Kidney glomerular epithelial cell (primary cell): ENCODE measurements at regions not wholly inside any gene's neighbourhood (a gene's known extent, or its start where the extent isn't known, plus 50 kb on each side); places are given as distances from the start of the nearest gene placed in this dataset.
"Not testable (repeated sequence)": the region's sequence is repeated elsewhere in the genome, so short reads cannot be mapped to it uniquely, and the experiment has no call there.

Experiments used
- DNase-seq: peaks from one replicate; lab custom pipeline; 2025; lab: John Stamatoyannopoulos, UW

DNA sequence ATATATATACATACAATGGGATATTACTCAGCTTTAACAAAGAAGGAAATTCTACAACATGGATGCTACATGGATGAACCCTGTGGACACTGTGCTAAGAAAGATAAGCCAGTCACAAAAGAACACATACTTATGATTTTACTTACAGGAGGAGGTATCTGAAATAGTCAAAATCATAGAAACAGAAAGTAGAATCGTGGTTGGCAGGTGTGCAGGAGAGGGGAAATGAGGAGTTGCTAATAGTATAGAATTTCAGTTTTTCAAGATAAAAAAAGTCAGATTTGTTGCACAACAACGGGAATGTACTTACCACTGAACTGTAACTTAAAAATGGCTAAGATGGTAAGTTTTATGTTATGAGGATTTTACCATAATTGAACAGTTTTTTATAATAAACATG is 706.3 kb downstream of the TFAP2A start:
- DNase-seq: no peak

DNA sequence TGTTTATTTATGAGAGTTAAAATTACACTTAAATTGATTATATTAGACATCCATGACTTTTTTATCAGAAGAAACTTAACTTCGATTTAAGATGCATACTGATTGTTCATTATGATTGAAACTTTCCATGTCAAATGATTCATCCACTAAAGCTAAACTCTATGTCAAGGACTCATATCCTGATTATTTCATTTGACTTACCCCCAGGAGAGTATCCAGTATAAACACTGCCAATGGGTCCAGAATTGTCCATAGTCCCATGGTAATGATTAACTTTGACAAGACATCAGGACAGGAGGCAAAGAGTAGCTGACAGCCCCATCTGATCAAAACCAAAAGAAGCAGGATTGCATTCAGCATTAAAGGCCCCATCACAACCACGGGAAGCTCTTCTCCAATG is 709.9 kb downstream of the TFAP2A start:
- peak; percentile 25 for DNase-seq

DNA sequence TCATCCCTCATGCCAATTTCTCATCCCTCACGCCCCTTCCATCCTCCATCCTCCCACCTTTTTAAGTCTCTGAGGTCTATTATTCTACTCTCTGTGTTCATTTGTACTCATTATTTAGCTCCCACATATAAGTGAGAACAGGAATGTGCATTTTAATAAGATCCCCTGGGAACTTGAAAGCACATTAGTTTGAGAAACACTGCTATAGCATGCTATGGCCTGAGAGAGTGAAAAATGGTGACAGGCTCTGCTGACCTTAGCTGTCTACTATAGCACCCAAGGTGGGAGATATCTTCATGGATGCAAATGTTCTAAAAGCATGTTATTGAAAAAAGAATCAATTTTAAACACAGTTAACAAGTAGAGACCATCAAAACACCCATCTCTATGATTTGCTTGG is 712.0 kb downstream of the TFAP2A start:
- no peak for DNase-seq

DNA sequence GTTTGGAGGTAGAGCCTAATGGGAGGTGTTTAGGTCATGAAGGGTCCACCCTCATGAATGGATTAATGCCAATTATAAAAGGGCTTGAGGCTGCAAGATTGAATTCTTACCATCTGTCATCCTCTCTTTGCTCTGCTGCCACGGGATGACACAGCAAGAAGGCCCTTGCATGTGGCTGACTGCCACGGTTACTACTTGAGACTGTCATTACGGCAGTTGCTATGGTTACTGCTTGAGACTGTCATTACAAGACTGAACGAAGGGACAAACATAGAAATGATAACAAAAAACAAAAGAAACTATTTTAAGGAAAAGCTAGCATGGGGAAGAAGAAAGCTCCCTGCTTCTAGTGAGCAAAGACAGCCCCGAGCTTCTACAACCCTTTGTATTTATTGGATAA is 715.0 kb downstream of the TFAP2A start:
- DNase-seq: no peak

DNA sequence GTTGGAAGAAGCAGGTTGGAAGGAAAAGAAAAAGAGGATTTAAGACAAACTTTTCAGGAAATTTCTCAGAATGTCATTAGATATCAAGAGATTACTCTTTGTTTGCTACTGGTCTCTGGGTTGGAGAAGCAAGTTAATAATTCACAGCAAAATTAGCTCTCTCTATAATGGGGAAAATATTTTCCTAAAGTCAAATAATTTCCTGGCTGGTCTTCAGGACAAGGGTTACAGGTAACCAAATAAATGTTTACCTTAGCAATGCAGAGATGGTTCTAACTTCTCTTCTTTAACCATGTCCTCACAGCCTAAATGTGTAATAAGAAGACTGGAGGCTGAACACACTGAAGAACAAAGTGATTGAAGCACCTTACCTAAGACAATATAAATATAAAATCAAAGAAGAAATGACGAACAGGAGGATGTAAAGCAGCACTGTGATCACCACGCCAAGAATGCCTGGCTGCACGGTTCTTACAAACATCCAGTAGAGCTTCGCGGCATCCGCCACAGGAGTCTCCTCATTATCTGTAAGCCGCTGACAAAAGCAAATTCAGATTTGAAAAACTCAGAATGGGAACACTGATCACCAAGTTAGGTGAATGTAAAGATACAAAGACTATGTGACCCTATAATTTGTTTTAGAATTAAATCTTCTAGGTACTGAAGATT is 717.5 kb downstream of the TFAP2A start:
- no peak for DNase-seq

DNA sequence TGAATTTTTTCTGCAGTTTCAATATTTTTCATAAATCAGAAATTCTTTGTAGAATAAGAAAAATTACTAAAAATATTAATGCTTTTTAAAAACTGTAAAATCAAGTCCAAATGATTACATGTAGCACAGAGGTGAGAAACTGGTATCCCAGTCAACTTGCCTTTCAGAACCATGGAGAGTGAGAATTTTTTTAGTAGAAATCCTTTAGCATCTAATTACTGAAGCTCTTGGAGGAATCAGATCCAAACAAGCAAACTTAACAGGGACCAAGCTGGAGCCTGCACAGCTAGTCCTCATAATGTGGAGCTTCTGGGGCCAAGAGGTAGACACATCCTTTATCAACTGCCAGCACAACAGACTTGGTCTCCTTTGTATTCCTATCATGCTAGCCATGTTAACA is 724.5 kb downstream of the TFAP2A start:
- no peak for DNase-seq

DNA sequence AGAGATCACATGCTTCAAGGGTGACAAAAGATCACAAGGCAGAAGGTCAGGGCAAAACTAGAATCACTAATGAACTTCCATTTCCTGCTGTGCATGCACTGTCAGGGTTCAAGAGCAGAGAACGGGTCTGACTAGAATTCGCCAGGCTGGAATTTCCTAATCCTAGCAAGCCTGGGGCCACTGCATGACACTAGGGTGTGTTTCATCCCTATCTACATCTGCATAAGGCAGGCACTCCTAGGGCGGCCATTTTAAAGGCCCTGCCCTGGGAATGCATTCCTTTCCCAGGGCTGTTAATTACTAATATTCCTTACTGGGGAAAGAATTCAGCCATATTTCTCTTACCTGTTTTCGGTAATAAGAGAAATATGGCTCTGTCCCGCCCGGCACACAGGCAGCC is 734.1 kb downstream of the TFAP2A start:
- DNase-seq: not testable (repeated sequence)

DNA sequence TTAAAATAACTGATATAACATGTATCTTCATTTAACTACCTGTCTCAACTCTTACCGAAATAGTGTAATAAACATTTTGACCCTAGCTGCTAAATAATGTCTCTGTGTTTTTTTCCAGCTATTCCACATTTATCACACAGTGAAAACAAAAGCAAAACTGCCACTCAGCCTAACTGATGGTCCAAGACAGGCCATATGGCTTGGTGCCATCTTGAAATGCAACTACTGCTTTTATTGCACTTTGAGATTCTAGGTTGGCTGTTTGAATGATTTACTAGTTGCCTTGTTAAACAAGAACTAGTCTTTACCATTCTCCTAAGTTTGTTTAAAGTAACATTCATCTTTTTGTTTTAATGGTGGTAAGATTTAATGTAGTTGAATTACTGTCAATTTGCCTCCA is 739.8 kb downstream of the TFAP2A start:
- DNase-seq: no peak

DNA sequence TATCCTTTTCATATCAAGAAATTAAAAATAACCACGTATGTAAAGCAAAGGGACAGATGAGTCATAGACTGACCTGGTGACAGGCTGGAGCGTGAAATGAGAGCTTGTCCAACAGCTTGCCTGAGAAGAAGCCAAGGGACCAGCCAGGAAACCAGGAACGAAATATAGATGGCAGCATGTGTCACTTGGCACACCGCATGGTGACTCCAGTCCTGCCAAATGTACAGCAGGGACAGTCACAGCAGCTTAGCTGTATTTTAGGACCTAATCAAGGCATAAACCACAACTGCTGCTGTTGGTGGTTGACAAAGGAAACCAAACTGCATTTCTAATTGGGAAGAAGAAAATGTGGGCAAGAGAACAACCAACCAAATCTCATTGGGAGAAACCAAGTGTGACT is 755.0 kb downstream of the TFAP2A start:
- no peak for DNase-seq

DNA sequence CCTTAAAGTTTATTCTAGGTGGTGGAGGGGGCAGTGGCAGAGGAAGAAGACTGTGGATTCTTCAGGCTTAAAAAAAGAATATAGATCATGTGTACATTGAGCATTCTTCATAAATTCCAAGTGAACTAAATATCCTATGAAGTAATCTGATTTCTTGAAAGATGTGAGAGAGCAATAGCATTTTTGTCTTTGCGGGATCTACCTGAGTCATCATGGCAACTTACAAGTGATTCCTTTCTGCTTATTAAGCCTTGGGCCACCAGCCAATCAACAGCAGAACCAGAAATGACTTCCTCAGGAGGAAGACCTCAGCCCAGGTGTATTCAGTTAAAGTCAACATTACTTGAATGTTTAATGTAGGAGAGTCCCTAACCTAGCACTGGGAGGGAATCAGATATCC is 756.9 kb downstream of the TFAP2A start:
- DNase-seq: peak; percentile 4

DNA sequence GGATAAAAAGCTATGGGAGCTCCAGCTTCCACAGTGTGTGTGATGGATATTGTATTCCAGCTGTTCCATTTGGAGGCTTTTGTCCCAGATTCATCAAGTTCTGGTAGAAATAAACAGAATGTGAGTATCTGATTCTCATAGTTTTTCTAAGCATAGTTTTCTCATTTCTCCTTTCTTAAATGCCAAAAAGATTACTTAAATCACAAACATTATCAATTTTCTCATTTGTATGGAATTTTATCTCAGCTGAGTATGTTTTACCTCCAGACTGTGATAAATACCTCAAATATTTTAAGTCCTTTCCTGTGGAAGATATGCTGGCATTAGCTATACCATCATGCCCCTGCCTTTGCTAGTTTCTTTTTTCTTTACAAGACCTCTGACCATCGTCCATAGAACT is 767.3 kb downstream of the TFAP2A start:
- DNase-seq: no peak

DNA sequence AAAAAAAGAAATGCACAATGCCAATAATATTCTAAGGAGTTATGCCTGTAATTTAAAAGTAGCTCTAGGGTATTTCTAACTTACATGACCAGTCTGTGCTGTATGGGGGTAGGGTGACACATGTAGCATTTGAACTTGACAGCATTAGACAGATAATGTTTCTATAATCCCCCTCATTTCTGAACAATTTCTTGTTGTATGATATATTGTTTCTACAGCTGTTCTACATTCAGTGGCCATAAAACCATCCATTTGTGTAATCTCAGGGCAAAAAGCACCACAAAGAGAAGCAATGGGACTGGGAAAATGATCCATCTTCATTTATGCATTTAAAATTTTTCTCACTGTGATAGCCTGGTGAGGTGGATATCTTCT is 767.8 kb downstream of the TFAP2A start:
- DNase-seq: no peak

DNA sequence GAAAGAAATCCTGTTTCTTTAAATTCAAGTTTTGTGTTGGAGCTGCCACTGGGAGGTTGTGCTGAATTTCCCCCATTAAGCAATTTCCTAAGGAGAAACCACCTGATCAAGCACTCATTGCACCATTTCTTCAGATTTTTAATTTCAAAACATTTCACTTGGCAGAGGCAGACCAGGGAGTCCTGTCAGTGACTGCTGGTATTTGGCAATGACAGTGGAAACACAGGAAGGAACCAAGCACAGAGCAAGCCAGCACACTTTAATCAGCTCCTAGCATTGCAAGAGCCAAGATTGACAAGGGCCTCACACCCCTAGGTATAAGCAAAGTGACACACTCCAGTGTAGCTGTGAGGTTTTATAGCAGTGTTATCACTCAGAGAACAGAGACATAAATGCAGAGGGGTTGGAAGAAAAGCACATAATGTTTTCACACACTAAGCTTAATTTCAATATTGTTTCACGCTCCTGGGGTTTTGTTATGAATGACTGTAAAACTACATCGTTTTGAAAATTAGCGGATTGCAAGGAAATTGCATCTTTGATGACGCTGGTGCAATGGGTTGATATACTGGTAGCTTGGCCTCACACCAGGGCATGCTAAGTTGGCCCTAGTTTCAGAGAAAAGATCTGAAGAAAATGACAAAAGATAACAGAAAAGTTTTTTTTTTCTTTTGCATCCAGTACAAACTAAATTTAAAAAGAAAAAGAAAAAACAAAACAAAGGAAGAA is 768.4 kb downstream of the TFAP2A start:
- DNase-seq: no peak

DNA sequence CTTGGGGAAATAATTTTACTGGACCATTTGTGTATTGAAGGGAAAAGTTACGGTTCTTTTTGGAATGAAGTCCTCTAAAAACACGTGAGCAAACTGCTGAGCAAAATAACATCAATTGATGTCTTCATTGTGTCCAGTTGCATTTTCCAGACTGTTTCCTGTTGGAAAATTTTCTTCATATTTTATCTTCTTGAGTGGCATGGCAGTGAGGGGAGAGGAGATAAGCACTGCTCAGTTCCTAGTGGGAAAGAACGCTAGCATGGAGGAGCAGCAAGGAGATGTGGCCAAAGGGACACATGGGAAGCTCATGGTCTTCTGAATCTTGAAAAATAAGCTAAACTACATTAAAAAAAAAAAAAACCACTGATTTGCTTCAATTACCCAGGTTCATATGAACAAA is 776.0 kb downstream of the TFAP2A start:
- no peak for DNase-seq

DNA sequence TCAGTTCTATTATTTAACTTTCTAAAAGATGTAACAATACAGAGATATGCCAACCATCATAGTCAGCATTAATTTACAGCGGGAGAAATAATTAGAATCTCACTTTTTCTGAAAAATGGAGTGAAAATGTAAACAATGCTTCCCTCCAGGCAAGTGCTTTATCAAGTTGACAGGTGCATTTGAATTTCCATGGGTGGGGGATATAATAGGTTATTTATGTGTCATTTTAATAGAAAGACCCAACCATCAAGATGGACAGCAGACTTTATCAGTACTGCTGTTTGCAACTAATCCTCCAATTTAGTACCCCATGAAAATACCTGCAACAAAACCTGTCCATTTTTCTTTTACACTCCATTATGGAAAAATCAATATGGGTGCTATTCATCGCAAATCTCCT is 780.1 kb downstream of the TFAP2A start:
- no peak for DNase-seq

DNA sequence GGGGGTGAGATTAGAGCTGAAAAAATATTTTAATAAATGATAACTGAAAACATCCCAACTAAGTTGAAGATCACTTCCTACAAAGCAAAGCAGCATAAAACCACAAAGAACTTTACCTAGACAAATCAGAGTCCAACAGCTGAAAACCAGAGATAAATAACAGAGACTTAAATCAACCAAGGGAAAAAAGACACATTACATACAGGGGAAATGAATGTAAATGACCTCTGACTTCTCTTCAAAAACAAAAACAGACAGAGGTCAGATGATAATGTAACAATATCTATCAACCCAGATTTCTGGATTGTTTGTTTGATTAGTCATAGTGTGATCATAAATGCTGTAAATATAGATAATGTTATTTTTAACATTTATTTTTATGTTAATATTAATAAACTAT is 782.8 kb downstream of the TFAP2A start:
- DNase-seq: no peak

DNA sequence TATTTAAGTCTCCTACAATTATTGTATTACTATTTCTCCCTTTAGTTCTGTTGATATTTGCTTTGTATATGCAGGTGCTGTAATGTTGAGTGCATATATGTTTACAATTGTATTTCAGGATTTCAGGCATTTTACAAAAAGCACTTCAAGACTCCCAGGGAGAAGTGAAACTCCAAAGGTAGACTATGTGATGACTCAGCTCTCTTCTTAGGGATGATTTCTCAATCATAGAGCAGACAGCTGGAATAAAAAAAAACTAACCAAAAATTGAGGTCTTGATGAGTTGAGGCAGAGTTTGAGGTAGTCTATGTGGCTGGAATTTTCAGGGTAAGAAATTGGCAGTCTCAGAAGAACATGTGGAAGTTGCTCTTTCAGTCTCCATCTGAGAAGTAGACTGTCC is 786.1 kb downstream of the TFAP2A start:
- DNase-seq: no peak

DNA sequence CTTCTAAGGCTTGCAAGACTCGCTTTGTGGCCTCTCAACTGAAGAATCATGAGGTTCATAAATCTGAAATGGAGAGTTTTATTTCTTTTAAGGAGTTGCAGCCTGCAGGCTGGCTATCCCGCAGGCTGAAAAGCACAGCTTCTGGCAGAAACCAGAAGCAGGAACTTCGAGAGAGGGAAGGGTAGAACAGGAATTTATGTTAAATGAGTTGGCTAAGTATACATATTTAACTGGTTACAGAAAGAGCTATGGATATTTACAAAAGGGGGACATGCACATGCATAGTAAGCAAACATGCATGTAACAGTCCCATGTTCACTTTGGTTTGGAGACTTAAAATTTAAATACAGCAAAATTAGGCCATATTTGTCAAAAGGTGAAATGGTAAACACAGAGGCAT is 787.0 kb downstream of the TFAP2A start:
- DNase-seq: no peak

DNA sequence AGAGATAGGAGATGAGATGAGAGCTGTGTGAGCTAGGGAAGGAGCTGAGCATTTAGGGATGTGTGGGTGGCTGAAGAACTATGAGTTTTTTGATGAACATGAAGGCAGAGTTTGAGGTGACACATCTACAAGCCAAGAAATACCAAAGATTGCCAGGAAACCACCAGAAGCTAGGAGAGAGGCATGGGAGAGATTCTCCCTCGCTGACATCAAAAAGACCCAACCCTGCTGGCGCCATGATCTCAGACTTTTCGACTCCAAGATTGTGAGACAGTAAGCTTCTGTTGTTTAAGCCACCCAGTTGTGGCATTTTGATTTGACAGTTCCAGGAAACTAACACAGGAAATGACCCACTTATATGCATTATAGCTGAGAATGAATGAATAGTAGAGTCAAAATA is 790.9 kb downstream of the TFAP2A start:
- no peak for DNase-seq

DNA sequence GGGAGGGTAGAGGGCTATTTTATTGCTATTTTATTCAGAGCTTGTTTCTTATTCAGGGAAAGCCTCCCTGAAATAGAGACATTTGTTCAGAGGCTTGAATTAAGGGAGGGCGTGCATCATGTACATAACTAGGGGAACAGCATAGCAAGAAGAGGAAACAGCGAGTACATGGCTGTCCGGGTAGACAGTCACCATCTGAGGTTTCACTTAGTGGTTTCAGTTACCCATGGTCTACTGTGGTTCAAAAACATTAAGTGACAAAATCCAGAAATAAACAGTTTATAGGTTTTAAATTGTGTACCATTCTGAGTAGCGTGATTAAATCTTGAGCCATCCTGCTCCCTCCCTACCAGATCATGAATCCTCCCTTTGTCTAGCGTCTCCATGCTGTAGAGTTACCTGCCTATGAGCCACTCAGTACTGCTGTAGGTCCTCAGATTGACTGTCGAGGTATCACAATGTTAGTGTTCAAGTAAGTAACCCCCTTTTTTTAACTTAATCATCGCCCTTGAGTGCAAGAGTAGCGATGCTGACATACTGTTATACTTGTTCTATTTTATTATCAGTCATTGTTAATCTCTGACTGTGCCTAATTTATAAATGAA is 791.5 kb downstream of the TFAP2A start:
- no peak for DNase-seq

DNA sequence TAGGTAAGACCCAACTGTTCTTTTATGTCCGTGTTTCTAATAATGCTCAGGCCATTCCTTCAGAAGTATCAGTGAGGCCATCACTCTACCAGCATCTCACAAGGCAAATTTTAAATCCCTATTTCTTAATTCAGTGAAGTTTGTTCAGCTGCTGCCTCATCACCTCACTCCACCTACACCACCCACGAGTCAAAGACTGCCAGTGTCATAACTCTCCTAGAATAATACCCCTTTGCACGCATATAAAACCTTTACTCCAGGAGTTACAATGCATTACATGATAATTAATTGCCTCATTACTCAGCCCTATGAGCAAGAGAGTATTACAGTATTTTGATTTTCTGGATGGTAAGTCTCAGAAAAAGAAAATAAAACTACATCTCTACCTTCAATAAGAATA is 793.6 kb downstream of the TFAP2A start:
- peak; percentile 81 for DNase-seq

DNA sequence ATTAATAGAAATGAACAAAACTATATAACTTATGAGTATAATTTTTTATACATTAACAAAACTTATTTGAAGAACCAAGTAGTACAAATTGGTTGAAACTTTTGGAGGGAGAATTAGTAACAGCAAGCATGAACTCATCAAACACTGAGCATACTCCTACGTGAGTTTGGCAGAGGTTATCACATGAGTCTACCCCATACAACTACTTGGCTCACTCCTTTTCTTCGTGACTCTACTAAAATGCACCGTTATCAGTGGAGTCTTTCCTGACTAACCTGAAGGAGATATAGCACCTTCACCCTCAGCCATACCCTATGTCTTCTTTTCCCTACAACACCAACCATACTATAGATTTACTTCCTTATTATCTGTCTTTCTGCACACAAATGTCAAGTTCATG is 794.2 kb downstream of the TFAP2A start:
- DNase-seq: no peak

DNA sequence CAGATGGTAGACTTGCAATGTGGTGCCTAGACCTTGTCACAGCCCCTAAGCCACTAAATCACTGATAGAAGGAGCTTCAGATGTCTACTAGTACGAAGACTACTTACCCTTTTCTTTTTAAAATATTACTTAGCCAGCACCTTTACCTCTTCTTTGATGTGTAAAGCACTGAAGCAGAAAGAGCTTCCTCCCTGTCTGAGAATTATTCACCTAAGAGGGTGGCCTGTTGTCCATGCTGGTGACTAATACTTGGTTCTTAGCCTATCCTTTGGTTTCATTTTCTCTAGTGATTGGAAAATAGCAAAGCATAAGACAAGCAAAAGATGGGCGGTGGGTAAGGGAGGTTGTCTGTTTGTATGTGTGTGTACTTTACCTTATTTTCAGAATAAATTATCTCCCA is 794.6 kb downstream of the TFAP2A start:
- peak; percentile 92 for DNase-seq

DNA sequence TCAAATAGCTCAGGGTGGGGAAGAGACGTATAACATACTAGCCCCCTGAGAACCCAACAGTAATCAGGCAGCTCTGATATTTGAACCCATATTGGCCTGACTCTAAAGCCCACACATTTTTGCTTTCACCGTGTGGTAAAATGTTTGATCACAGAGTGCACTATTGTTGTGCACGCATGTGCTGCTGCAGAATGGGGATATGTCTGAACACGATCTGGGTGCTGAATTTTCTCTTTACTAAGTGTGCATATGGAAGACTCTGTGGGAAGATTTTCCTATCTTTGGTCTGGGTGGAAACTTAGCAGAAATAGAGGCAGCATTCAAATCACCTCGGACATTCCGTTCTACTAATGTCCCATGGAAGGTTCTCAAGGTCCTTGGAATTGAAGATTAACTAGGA is 800.1 kb downstream of the TFAP2A start:
- DNase-seq: no peak
